Lower leg skin (tissue), 3 donors: ENCODE measurements at regions not wholly inside any gene's neighbourhood (a gene's known extent, or its start where the extent isn't known, plus 50 kb on each side); places are given as distances from the start of the nearest gene placed in this dataset.

ENCODE experiments used
- POLR2A ChIP-seq, 2 donors: fragments of 450-650 bp; IDR thresholded peaks; one replicate each; pipeline ENCODE4 v1.6.1; 2016 to 2017; ENCODE audit warnings: antibody characterized with exemption in 2 of 2, mild to moderate bottlenecking in 1 of 2, moderate library complexity in 1 of 2
- TF ChIP-seq, protein P1 (sequence below), 3 donors: fragments of 450-650 bp; IDR thresholded peaks; one replicate each; pipeline ENCODE4 v1.5.1; 2016; ENCODE audit warnings: antibody characterized with exemption in 3 of 3, mild to moderate bottlenecking in 3 of 3, moderate library complexity in 2 of 3

DNA sequence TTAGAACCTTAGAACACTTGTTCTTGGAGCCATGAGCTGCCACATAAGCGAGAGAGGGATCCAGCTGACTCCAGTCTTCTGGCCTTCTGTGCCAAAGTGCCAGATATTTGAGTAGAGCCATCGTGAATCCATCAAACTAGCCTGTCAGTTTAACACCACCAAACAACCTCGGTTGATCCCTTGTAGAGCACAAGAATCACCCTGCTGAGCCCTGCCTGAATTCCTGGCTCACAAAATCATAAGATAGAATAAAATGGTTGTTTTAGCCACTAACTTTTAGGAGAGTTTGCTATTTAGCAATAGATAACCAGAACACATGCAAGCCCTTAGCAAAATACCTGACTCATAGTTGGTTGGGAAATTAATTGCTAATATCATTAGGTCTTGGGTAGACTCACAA, 407.6 kb upstream of the PROK2 start:
- TF ChIP-seq, protein P1, sequence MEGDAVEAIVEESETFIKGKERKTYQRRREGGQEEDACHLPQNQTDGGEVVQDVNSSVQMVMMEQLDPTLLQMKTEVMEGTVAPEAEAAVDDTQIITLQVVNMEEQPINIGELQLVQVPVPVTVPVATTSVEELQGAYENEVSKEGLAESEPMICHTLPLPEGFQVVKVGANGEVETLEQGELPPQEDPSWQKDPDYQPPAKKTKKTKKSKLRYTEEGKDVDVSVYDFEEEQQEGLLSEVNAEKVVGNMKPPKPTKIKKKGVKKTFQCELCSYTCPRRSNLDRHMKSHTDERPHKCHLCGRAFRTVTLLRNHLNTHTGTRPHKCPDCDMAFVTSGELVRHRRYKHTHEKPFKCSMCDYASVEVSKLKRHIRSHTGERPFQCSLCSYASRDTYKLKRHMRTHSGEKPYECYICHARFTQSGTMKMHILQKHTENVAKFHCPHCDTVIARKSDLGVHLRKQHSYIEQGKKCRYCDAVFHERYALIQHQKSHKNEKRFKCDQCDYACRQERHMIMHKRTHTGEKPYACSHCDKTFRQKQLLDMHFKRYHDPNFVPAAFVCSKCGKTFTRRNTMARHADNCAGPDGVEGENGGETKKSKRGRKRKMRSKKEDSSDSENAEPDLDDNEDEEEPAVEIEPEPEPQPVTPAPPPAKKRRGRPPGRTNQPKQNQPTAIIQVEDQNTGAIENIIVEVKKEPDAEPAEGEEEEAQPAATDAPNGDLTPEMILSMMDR (IDR thresholded peaks at IDR 0.05) = no peak
- no peak for TF ChIP-seq POLR2A (IDR thresholded peaks at IDR 0.05)
